Psoas muscle (tissue), 7 donors: ENCODE measurements at regions not wholly inside any gene's neighbourhood (a gene's known extent, or its start where the extent isn't known, plus 50 kb on each side); places are given as distances from the start of the nearest gene placed in this dataset.

Source experiments
- ATAC-seq, 4 donors: fragments of 200-7000 bp; cut with Tn5 transposase; one replicate each; pipeline ENCODE4 v1.9.1; 2020; ENCODE audit warnings: moderate library complexity in 3 of 4, mild to moderate bottlenecking in 2 of 4
- DNase-seq, 2 donors: peaks; one replicate each; pipeline ENCODE4 v3.0.0-alpha.2; 2020
- H3K27ac ChIP-seq: fragments of 200-600 bp; one replicate; pipeline ENCODE4 v1.8.0; 2022
- H3K27me3 ChIP-seq, 3 donors: fragments of 200-600 bp in 1 of 3; one replicate each; pipeline versions ENCODE4 v1.6.1 to v1.8.0; 2013 to 2022; ENCODE audit warnings: low read length in 2 of 3, mild to moderate bottlenecking in 2 of 3, moderate library complexity in 1 of 3; ENCODE audit not compliant: insufficient read depth in 3 of 3
- H3K36me3 ChIP-seq, 2 donors: fragments of 200-600 bp in 1 of 2; one replicate each; pipeline versions ENCODE4 v1.6.1 to v1.8.0; 2013 to 2022; ENCODE audit warnings: low read depth in 1 of 2, mild to moderate bottlenecking in 1 of 2, moderate library complexity in 1 of 2; ENCODE audit not compliant: insufficient read depth in 1 of 2
- H3K4me1 ChIP-seq: fragments of 200-600 bp; one replicate; pipeline ENCODE4 v1.8.0; 2022
- H3K4me3 ChIP-seq: fragments of 200-600 bp; one replicate; pipeline ENCODE4 v1.8.0; 2022; ENCODE audit warnings: mild to moderate bottlenecking
- H3K9me3 ChIP-seq: fragments of 200-600 bp; one replicate; pipeline ENCODE4 v1.8.0; 2022
- WGBS, 3 donors: extraction: QIAGEN DNeasy Blood & Tissue Kit; methylation state at CpG; one replicate each; pipeline versions ENCODE4 v1.1.6 to v1.1.7; 2013; 5-methylcytosine and 5-hydroxymethylcytosine counted together
- intact Hi-C, 2 donors: fragments of 100-400 bp; cut with DNase I; formaldehyde crosslinking; loops; one replicate each; pipeline versions ENCODE4 v1.11.0 to v1.14.2; 2022
- TF ChIP-seq, protein P1 (sequence below): fragments of 200-600 bp; IDR thresholded peaks from one replicate; pipeline ENCODE4 v1.8.0; 2022; ENCODE audit warnings: antibody characterized with exemption
- donor health status: healthy with polysubstance abuse.
- donor health status: DM: no; HTN: no; CAD: no; lungs with moderate emphysema.
- donor health status: Bipolar disorder and iron deficiency.
- donor health status: healthy.
- donor health status: DM: yes; HTN: yes; CAD: no.
- donor health status: DM: no; HTN: no; CAD: no.
- donor health status: DM: yes; HTN: yes; CAD: no.

DNA sequence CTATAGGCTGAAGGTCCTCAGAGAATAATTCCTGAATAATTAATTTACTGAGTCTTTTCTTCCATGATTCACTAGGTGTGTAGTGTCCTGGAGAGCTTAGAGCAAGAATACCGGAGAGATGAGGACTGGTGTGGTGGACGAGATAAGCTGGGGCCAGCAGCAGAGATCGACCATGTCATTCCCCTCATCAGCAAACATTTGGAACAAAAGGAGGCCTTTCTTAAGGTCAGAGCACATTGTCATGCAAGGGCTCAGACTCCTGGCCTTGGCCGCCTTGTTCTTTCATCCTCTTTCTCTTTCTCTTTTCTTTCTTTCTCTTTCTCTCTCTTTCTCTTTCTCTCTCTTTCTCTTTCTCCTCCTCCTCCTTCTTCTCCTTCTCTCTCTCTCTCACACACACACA is 291.4 kb upstream of the UMPS start:
- H3K27me3 ChIP-seq: no peaks in the 10 kb centered on the region
- no peak overlapping the region for H3K4me3 ChIP-seq
- no peak overlapping the region for H3K27ac ChIP-seq
- no peak for DNase-seq
- intact Hi-C loops: no loop called here
- ATAC-seq: no peak
- TF ChIP-seq, protein P1, sequence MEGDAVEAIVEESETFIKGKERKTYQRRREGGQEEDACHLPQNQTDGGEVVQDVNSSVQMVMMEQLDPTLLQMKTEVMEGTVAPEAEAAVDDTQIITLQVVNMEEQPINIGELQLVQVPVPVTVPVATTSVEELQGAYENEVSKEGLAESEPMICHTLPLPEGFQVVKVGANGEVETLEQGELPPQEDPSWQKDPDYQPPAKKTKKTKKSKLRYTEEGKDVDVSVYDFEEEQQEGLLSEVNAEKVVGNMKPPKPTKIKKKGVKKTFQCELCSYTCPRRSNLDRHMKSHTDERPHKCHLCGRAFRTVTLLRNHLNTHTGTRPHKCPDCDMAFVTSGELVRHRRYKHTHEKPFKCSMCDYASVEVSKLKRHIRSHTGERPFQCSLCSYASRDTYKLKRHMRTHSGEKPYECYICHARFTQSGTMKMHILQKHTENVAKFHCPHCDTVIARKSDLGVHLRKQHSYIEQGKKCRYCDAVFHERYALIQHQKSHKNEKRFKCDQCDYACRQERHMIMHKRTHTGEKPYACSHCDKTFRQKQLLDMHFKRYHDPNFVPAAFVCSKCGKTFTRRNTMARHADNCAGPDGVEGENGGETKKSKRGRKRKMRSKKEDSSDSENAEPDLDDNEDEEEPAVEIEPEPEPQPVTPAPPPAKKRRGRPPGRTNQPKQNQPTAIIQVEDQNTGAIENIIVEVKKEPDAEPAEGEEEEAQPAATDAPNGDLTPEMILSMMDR: no peak
- no peaks in the 10 kb centered on the region for H3K4me1 ChIP-seq
- H3K36me3 ChIP-seq: peaks cover 0 to 12% of the 10 kb centered on the region in 2 donors
- H3K9me3 ChIP-seq: no peaks in the 10 kb centered on the region
- 73 to 75% (median 75%) methylated on average over 4 of the region's 4 CpGs for whole genome bisulfite sequencing, 3 donors

DNA sequence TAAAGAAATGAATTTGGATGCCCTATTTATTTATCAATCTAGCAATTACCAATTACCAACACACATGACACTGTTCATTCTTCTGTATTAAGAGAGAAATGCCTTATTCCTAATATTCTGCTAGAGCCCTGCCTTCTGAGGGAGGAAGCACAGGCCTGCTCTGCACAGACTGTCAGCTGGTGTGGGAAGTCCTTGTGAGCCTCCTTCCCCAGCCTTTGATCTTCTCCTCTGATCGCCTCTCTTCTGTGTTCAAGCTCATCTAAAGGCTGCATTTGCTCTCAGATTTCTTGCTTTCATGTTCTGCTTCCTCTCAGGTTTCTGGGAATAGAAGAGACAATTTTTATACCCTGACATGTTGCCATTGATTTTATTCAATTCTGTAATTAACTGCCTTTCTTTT is 290.6 kb upstream of the UMPS start:
- TF ChIP-seq, protein P1: no peak
- Histone ChIP-seq H3K36me3 (peaks cover 0 to 4% of the 10 kb centered on the region in 2 donors), H3K27ac (no peak overlapping the region), H3K27me3 (no peaks in the 10 kb centered on the region), H3K9me3 (no peaks in the 10 kb centered on the region), H3K4me3 (no peak overlapping the region), H3K4me1 (no peaks in the 10 kb centered on the region)
- no peak for DNase-seq
- ATAC-seq: no peak
- intact Hi-C loops: no loop called here
- 44 to 71% (median 48%) methylated on average over 1 of the region's 1 CpG for WGBS, 3 donors

DNA sequence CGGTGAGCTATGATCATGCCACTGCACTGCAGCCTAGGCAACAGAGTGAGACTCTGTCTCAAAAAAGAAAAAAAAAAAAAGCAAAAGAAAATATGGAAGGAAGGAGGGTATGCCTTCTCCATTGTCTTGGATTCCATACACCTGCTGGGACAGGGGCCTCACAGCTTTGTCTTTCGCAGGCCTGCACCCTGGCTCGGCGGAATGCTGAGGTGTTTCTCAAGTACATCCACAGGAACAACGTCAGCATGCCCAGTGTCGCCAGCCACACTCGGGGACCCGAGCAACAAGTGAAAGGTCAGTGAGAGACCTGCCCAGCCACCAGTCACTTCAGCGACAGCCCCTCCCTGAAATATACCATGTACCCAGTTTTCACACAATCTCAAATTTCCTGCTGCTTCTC is 288.5 kb upstream of the UMPS start:
- no peaks in the 10 kb centered on the region for H3K27me3 ChIP-seq
- TF ChIP-seq, protein P1: no peak
- H3K4me1 ChIP-seq: no peaks in the 10 kb centered on the region
- H3K4me3 ChIP-seq: no peak overlapping the region
- H3K9me3 ChIP-seq: no peaks in the 10 kb centered on the region
- DNase-seq (no peak), ATAC-seq (no peak)
- intact Hi-C loops: no loop called here
- no peak overlapping the region for H3K27ac ChIP-seq
- 95 to 96% (median 96%) methylated on average over 9 of the region's 9 CpGs for WGBS, 3 donors
- H3K36me3 ChIP-seq: peaks cover 0 to 18% of the 10 kb centered on the region in 2 donors

DNA sequence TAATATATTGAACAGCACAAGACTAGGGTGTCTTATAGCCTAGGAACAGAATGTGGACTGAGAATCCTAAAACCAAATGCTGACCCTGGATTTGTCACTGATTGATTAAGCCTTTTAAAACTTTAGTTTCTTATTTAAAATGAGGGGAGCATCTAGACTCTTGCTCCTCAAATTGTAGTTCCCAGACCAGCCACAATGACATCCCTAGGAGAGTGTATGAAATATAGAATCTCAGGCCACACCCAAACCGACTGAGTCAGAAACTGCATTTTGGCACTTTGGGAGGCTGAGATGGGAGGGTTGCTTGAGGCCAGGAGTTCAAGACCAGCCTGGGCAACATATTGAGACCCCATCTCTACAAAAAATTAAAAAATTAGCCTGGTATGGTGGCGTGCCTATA is 287.8 kb upstream of the UMPS start:
- Histone ChIP-seq H3K4me3 (no peak overlapping the region), H3K4me1 (no peaks in the 10 kb centered on the region), H3K36me3 (peaks cover 0 to 23% of the 10 kb centered on the region in 2 donors), H3K27me3 (no peaks in the 10 kb centered on the region), H3K27ac (no peak overlapping the region), H3K9me3 (no peaks in the 10 kb centered on the region)
- DNase-seq: no peak
- WGBS, 3 donors: 87 to 94% (median 88%) methylated on average over 2 of the region's 2 CpGs
- TF ChIP-seq, protein P1: no peak
- ATAC-seq: no peak
- intact Hi-C loops: no loop called here

DNA sequence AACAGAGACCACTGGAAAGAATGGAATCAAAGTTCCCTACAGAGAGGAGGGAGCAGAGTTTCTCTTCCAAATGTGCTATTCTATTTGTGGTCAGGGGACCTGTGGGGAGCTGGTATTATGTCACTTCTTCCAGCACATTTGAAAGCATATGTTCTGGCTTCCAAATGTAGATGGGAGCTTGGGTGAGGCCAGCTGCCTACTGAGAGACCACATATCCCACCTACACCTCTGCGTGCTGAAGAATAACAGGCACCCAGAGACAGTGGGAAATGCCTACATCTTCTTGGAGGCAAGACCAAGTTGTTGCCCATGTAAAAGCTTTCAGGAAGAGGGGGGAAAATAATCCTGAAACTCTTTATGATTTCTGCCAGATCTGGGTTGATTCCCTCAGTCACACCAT is 286.8 kb upstream of the UMPS start:
- ATAC-seq (no peak), DNase-seq (no peak)
- TF ChIP-seq, protein P1: no peak
- no peaks in the 10 kb centered on the region for H3K9me3 ChIP-seq
- H3K36me3 ChIP-seq: peaks cover 0 to 23% of the 10 kb centered on the region in 2 donors
- H3K27me3 ChIP-seq: no peaks in the 10 kb centered on the region
- no peak overlapping the region for H3K27ac ChIP-seq
- intact Hi-C loops: no loop called here
- no peaks in the 10 kb centered on the region for H3K4me1 ChIP-seq
- 93 to 100% (median 96%) methylated on average over 1 of the region's 1 CpG for WGBS, 3 donors
- H3K4me3 ChIP-seq: no peak overlapping the region
